Fibroblast of the aortic adventitia (primary cell): ENCODE measurements at regions not wholly inside any gene's neighbourhood (a gene's known extent, or its start where the extent isn't known, plus 50 kb on each side); places are given as distances from the start of the nearest gene placed in this dataset.
"Not testable (repeated sequence)": the region's sequence is repeated elsewhere in the genome, so short reads cannot be mapped to it uniquely, and the experiment has no call there.

ENCODE experiments used
- DNase-seq: peaks from one replicate; pipeline ENCODE4 v3.0.0-alpha.2; 2010; ENCODE audit warnings: low read depth
- H3K4me3 ChIP-seq: 2 replicates; pipeline ENCODE4 v1.5.1; 2011; ENCODE audit warnings: low read depth, mild to moderate bottlenecking, control low read depth, low read length, moderate library complexity
- TF ChIP-seq, protein P1 (sequence below): IDR thresholded peaks from 2 replicates; pipeline ENCODE4 v1.5.1; 2011; ENCODE audit warnings: mild to moderate bottlenecking, low read length, control low read depth, inconsistent platforms; ENCODE audit not compliant: insufficient read depth

DNA sequence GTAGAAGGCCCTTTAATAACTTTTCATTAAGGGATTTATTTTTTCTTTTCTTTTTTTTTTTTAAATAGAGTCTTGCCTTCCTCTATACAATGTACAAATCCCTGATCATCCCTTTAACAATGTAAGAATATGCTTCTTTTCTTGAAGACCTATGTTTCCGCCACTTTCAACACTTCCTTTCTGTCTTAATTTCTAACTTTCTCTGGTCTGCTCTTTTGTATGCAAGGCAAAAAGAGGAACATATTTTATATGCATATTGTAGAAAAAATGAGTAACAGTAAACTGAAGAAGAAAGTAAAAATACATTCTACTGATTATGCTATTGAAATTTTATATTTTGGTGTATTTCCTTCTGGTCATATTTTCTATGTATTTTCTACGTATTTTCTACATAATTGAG, 484.7 kb downstream of the TFAP2B start:
- no peak for DNase-seq
- TF ChIP-seq, protein P1, sequence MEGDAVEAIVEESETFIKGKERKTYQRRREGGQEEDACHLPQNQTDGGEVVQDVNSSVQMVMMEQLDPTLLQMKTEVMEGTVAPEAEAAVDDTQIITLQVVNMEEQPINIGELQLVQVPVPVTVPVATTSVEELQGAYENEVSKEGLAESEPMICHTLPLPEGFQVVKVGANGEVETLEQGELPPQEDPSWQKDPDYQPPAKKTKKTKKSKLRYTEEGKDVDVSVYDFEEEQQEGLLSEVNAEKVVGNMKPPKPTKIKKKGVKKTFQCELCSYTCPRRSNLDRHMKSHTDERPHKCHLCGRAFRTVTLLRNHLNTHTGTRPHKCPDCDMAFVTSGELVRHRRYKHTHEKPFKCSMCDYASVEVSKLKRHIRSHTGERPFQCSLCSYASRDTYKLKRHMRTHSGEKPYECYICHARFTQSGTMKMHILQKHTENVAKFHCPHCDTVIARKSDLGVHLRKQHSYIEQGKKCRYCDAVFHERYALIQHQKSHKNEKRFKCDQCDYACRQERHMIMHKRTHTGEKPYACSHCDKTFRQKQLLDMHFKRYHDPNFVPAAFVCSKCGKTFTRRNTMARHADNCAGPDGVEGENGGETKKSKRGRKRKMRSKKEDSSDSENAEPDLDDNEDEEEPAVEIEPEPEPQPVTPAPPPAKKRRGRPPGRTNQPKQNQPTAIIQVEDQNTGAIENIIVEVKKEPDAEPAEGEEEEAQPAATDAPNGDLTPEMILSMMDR, result no peak
- no peak overlapping the region for H3K4me3 ChIP-seq

DNA sequence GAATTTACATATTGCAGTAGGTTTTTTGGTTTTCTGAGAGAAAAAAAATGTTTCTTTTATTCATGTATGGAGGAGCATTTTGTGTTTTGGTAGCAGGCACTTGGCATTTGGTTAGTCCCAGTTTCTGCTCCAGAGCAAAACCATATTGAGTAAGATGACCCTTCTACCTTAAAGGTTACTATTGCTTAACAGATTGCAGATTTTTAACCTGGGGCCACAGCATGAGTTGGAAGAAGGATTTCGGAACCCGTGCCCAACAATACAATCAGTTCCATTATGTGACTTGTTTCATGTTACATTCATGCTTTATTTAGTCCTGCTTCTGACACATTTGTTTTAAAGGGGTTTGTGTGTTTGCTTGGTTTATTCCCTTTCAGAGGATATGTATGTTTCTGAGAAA, 496.3 kb downstream of the TFAP2B start:
- TF ChIP-seq, protein P1, result no peak
- no peak for DNase-seq

DNA sequence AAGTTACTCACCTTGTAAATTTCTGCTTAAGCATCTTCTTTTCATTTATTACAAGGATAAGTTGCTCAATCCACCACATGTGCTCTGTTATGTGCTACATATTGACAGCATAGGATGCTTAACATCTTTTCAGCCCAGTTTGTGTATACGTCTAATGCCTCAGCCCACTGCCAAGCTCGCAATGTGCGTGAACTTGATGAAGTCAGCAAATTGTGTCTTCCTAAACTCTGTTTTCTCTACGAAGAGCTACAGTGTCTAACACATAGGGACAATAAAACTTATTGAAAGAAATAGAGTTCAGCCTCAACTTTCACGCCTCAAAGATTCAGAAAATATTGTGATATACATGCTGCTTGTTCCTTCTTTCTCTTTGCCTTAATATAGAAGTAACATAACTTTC, 500.0 kb downstream of the TFAP2B start:
- TF ChIP-seq, protein P1, result no peak
- H3K4me3 ChIP-seq, result no peak overlapping the region
- no peak for DNase-seq

More for the DNA sequence above, 496.3 kb downstream of the TFAP2B start:
- no peak overlapping the region for H3K4me3 ChIP-seq

DNA sequence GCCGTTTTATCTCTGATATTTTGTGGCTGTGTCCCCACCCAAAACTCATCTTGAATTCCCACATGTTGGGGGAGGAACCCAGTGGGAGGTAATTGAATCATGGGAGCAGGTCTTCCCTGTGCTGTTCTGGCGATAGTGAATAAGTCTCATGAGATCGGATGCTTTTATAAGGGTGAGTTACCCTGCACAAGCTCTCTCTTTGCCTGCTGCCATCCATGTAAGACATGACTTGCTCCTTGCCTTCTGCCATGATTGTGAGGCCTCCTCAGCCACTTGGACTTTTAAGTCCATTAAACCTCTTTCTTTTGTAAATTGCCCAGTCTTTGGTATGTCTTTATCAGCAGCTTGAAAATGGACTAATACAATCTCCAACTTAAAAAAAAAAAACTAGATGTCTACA, 502.8 kb downstream of the TFAP2B start:
- not testable (repeated sequence) for H3K4me3 ChIP-seq, DNase-seq

DNA sequence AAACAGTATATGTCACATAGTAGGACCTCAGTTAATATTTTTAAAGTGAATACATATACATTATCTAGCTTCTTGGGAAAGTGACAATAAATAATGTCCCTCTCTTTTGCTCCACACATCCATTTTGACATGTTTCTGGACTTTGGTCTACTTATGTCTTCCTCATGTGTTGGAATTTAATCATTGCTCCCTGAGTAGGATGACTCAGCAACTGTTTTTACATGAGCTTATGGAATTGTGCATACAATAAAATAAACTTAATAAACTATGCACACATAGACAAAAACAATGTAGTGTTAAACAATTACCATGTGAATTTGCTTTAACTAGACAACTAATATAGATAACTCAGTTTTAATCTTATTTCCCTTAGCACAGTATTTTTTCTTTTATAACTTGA, 503.8 kb downstream of the TFAP2B start:
- no peak for DNase-seq
- TF ChIP-seq, protein P1, result no peak
- H3K4me3 ChIP-seq, result no peak overlapping the region

DNA sequence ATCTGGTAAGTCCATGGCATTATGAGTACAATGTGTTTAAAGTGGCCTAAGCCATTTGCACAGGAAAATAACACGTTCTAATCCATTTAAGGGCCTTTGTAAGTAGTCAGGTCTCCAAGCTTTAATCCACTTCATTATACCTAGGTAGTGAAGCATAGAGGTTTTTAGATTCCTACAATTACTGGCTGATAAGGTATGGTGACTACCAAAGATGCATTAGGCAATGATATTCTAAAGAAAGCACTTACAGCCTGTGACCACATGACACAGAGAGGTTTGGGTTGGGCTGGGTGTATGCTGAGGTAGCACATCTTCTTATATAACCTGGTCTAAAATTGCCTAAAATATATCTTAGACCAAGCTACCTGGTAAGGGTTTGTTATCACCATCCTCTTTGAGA, 504.4 kb downstream of the TFAP2B start:
- TF ChIP-seq, protein P1, result no peak

DNA sequence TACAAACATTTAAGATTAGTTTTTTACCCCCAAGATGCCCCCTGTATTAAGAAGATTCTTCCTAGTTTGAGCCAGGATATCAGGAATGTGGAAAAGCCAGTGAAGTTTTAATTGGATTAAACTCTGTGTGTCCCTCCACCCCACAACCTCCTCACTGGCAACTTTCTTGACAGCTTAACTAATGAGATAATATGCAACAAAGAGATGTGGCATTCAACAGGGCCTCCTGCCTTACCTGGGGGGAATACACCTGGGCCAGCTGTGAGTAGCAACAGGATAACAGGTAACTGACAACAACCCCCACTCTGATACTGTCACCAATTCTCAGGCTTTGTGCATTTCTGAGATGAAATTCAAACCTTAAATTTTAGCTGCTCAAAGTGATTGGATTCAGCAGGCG, 512.3 kb downstream of the TFAP2B start:
- H3K4me3 ChIP-seq, result no peak overlapping the region
- TF ChIP-seq, protein P1, result no peak
- no peak for DNase-seq

More for the DNA sequence above, 504.4 kb downstream of the TFAP2B start:
- H3K4me3 ChIP-seq, result no peak overlapping the region
- no peak for DNase-seq
